ENCODE measurements at regions not wholly inside any gene's neighbourhood (a gene's known extent, or its start where the extent isn't known, plus 50 kb on each side); places are given as distances from the start of the nearest gene placed in this dataset.

DNA sequence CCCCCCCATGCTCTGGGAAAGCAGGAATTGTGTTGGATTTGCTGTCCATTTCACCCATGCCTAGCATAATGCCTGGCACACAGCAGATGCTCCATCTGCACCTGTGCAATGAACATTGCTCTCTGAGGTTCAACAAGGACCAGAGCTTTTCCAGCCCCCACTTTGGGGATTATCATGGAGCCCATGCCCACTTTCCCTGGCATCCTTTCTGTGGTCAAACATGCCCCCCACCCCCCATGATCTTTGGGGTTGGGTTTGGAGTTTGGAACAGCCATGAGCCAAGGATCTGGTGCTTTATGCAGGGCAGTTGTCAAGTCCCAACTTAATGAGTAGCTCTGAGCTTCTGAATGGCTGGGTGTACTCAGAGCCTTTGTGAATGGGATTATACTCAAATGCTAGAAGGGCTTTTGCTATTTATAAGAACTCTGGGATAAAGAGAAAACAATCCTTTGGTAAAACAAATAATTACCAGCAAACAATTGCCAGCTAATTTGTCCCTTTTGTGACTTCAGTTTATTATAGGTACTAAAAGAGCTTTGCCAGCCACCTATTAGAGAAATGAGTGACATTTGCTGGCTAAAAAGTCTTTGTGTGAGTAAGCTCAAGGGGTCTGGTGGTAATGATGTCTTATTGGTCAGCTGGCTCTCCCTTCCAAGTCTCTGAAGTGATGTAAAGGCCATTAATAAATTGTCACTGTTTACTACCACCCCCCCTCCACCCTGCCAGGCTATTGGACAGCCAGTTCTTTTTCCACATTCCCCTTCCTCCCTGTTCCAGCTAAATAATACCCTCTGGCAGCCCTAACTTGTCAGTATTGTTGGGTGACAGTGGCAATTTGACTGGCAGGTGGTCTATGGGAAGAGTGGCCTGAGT lies 182.3 kb downstream of the MACROH2A1 start:
- TF ChIP-seq, protein P1, sequence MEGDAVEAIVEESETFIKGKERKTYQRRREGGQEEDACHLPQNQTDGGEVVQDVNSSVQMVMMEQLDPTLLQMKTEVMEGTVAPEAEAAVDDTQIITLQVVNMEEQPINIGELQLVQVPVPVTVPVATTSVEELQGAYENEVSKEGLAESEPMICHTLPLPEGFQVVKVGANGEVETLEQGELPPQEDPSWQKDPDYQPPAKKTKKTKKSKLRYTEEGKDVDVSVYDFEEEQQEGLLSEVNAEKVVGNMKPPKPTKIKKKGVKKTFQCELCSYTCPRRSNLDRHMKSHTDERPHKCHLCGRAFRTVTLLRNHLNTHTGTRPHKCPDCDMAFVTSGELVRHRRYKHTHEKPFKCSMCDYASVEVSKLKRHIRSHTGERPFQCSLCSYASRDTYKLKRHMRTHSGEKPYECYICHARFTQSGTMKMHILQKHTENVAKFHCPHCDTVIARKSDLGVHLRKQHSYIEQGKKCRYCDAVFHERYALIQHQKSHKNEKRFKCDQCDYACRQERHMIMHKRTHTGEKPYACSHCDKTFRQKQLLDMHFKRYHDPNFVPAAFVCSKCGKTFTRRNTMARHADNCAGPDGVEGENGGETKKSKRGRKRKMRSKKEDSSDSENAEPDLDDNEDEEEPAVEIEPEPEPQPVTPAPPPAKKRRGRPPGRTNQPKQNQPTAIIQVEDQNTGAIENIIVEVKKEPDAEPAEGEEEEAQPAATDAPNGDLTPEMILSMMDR (IDR thresholded peaks at IDR 0.05; ENCODE audit: borderline replicate concordance, control extremely low read depth, extremely low read depth, insufficient read depth, missing control alignments) = no peak
- no peak for DNase-seq (ENCODE audit: low spot score)
- in situ Hi-C loops (cut with MboI; ENCODE audit: low sequenced_read_pairs, unreplicated experiment) = no loop called here

DNA sequence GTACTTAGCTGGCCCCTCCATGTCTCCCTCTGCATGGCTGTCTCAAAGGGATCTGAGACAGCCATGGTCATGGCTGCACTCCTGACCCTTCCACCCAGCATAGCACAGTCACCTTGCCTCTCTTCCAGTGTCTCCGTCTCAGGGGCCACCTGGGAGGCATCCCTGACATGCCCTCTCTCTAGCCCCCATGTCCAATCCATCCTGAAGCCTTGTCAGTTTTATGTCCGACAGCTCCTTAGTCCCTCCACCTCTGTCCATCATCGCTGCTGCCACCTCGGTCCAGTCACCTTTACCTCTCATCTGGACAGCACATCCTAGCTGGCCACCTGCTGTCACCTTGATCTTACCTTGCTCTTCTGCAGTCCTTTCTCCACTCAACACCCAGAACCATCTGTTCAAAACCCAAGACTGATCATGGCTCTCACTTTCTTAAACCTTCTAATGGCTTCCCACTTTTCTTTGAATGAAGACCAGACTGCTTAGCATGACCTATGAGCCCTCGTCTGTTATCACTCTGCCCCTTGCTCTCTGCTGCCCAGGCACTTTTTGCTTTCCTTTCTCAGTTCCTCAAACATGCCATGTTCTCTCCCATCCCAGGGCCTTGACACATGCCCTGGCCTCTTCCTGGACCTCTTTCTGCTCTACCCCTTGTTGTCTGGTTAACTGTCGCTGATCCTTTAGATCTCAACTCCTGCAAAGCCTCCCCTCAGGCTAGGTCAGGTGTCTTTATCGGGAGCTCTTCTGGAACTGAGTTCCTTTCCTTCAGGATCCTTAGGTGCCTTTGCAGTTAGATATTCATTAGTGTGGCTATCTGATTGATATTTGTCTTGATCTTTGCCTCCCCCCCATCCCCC lies 181.8 kb upstream of the PITX1 start:
- TF ChIP-seq, protein P1 (IDR thresholded peaks at IDR 0.05; ENCODE audit: borderline replicate concordance, control extremely low read depth, extremely low read depth, insufficient read depth, missing control alignments) = no peak
- no peak for DNase-seq (ENCODE audit: low spot score)
- in situ Hi-C loops (cut with MboI; ENCODE audit: low sequenced_read_pairs, unreplicated experiment) = no loop called here

DNA sequence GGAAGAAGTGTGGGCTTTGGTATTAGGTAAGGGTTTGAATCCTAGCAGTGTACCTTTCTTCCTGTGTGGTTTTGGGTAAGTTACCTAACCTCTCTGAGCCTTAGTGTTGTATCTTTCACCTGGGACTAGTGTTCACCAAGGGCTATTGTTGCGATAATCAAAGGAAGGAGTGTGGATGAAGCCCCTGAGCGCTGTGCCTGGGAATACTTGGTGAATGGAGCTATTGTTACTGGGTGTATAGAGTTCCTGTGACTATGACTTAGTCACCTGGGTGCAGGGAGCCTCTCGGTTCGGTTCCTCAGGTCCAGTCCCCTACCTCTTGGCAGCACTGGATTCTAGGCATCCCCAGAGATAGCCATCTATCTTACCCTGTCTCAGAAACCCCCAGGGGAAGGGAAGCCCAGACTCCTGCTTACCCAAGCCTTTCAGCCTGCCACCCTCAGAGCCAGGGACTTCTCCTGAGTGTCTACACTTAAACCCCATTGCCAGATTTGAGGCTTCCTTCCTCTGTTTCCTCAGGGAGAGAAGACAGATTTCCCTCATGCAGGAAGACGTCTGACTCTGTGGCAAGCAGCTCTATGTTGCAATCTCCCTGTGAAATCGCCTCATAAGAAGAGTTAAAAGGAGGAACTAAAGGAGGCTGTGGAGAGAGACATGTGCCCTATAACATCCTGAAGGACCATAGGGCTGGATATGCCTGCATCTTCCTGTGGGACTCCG lies 181.0 kb upstream of the PITX1 start:
- in situ Hi-C loops (cut with MboI; ENCODE audit: low sequenced_read_pairs, unreplicated experiment) = no loop called here
- no peak for DNase-seq (ENCODE audit: low spot score)
- TF ChIP-seq, protein P1 (IDR thresholded peaks at IDR 0.05; ENCODE audit: borderline replicate concordance, control extremely low read depth, extremely low read depth, insufficient read depth, missing control alignments) = no peak

DNA sequence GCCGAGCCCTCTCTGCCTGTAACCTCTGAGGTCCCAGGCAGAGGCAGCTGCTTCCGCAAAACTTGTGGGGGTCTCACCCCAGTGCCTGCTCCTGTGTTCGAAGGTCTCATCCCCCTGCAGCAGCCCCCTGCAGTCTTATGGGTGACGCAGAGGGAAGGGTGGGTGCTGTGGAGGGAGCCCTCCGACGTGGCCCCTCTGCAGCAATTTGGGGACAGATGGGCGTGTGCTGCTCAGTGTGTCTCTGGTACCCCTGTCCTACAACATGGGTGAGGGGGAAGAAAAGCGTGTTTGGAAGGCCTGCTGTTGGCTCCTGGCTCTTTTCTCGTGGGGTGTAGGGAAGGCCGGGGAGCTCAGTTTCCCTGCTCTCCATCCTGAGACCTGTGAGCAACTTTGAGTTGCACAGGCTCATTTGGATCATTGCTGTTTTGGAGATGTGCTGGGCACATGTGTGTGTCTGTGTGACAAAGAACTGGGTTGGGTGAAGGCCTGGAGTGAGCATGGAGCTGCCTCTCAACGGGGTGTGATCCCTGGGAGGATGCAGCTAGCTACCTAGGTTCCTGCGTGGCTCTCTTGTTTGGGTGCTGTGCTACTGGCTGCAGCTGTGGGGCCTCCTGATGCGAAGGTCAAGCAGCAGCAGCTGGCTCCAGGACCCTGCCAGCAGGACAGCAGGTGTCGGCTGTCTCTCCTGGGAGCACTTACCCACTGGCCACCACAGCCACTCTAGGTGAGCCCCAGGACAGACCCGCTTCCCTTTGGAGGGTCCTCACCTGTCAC lies 179.6 kb upstream of the PITX1 start:
- TF ChIP-seq, protein P1 (IDR thresholded peaks at IDR 0.05; ENCODE audit: borderline replicate concordance, control extremely low read depth, extremely low read depth, insufficient read depth, missing control alignments) = no peak
- no peak for DNase-seq (ENCODE audit: low spot score)
- in situ Hi-C loops (cut with MboI; ENCODE audit: low sequenced_read_pairs, unreplicated experiment) = no loop called here

DNA sequence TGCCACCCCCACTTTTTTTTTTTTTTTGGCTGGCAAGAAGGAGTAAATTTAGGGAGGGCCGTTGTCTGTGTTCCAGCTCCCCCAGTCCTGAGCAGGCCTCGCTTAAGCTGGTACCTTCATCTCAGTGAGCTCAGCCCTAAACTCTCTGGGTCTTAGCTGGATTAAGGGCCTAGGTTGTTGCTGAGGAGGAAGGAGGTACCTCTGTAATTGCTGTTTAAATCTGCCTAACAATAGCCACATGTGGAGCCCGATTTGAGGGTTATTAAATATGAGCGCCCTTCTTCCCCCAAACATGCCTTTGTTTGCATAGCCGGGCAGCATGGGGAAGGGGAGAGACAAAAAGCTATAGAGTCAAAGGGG lies 179.0 kb upstream of the PITX1 start:
- DNase-seq (ENCODE audit: low spot score) = no peak
- in situ Hi-C loops (cut with MboI; ENCODE audit: low sequenced_read_pairs, unreplicated experiment) = no loop called here
- TF ChIP-seq, protein P1 (IDR thresholded peaks at IDR 0.05; ENCODE audit: borderline replicate concordance, control extremely low read depth, extremely low read depth, insufficient read depth, missing control alignments) = no peak
